Gastrocnemius medialis (tissue), 4 donors: ENCODE measurements at regions not wholly inside any gene's neighbourhood (a gene's known extent, or its start where the extent isn't known, plus 50 kb on each side); places are given as distances from the start of the nearest gene placed in this dataset.

Experiments
- ATAC-seq, 2 donors: fragments of 150-250 bp; one replicate each; pipeline ENCODE4 v1.9.1; 2016
- DNase-seq, 2 donors: peaks; one replicate each; pipeline ENCODE4 v3.0.0-alpha.2; 2019
- H3K27ac ChIP-seq, 4 donors: fragments of 200-600 bp; sonication (generic); 1 replicate in 1 of 4; 2 replicates in 3 of 4; pipeline ENCODE4 v1.5.1; 2016 to 2018; ENCODE audit warnings: mild to moderate bottlenecking in 2 of 4, moderate library complexity in 1 of 4
- H3K27me3 ChIP-seq, 3 donors: fragments of 200-600 bp; sonication (generic) in 2 of 3; 1 replicate in 1 of 3; 2 replicates in 2 of 3; pipeline versions ENCODE4 v1.5.1 to v1.6.0; 2016 to 2019; ENCODE audit warnings: mild to moderate bottlenecking in 1 of 3, moderate library complexity in 1 of 3
- H3K36me3 ChIP-seq, 2 donors: fragments of 200-600 bp; sonication (generic) in 1 of 2; one replicate each; pipeline ENCODE4 v1.5.1; 2017 to 2018
- H3K4me1 ChIP-seq, 2 donors: fragments of 200-600 bp; sonication (generic) in 1 of 2; one replicate each; pipeline ENCODE4 v1.5.1; 2016 to 2017; ENCODE audit warnings: mild to moderate bottlenecking in 2 of 2
- H3K4me3 ChIP-seq, 4 donors: fragments of 200-600 bp; sonication (generic) in 3 of 4; 1 replicate in 1 of 4; 2 replicates in 3 of 4; pipeline ENCODE4 v1.5.1; 2016 to 2019; ENCODE audit warnings: mild to moderate bottlenecking in 2 of 4
- H3K9me3 ChIP-seq, 3 donors: fragments of 200-600 bp; sonication (generic) in 2 of 3; 1 replicate in 1 of 3; 2 replicates in 2 of 3; pipeline ENCODE4 v1.5.1; 2016 to 2019
- POLR2A ChIP-seq, 2 donors: fragments of 450-650 bp; IDR thresholded peaks; one replicate each; pipeline ENCODE4 v1.6.1; 2017; ENCODE audit warnings: antibody characterized with exemption in 2 of 2, mild to moderate bottlenecking in 2 of 2, moderate library complexity in 2 of 2
- in situ Hi-C, 4 donors: fragments of 200-750 bp; cut with MboI; loops; one replicate each; pipeline versions ENCODE4 v1.15.0 to v1.8.0; 2017; ENCODE audit warnings: low sequenced_read_pairs in 4 of 4
- intact Hi-C: fragments of 100-400 bp; cut with DNase I; formaldehyde crosslinking; loops from one replicate; pipeline ENCODE4 v1.15.1; 2023; ENCODE audit warnings: low total_unique reads
- TF ChIP-seq, protein P1 (sequence below), 5 experiments: fragments of 450-650 bp in 3 of 5; fragments of 200-600 bp in 2 of 5; sonication (generic) in 2 of 5; IDR thresholded peaks in 4 of 5; conservative IDR thresholded peaks in 1 of 5; 1 replicate in 4 of 5; 2 replicates in 1 of 5; pipeline ENCODE4 v1.5.1; 2016 to 2019; ENCODE audit warnings: antibody characterized with exemption in 5 of 5, mild to moderate bottlenecking in 3 of 5, moderate library complexity in 3 of 5

DNA sequence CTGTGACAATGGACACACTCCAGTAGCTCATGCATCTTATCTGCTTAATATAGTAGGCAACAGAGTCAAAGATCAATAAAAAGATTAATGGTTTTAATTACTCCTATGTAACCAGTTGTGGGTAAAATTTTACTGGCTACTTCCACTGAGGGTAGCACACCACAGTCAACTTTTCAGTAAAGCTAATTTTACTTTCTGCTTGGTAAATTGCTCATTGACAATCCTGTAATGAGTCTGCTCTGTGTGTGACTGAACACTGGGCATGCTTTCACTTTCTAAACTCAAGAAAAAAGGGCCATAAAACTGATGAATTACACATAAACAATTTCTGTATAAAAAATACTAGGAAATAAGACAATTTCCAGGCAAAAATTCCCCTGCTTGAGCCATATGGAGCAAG lies 838.3 kb downstream of the VGLL3 start:
- intact Hi-C loops: no loop called here
- in situ Hi-C loops: no loop called here
- DNase-seq (no peak), ATAC-seq (no peak)
- no peaks in the 10 kb centered on the region for H3K27me3 ChIP-seq
- H3K4me1 ChIP-seq: no peaks in the 10 kb centered on the region
- H3K9me3 ChIP-seq: no peaks in the 10 kb centered on the region
- no peak for TF ChIP-seq POLR2A (IDR thresholded peaks at IDR 0.05)
- TF ChIP-seq, protein P1, sequence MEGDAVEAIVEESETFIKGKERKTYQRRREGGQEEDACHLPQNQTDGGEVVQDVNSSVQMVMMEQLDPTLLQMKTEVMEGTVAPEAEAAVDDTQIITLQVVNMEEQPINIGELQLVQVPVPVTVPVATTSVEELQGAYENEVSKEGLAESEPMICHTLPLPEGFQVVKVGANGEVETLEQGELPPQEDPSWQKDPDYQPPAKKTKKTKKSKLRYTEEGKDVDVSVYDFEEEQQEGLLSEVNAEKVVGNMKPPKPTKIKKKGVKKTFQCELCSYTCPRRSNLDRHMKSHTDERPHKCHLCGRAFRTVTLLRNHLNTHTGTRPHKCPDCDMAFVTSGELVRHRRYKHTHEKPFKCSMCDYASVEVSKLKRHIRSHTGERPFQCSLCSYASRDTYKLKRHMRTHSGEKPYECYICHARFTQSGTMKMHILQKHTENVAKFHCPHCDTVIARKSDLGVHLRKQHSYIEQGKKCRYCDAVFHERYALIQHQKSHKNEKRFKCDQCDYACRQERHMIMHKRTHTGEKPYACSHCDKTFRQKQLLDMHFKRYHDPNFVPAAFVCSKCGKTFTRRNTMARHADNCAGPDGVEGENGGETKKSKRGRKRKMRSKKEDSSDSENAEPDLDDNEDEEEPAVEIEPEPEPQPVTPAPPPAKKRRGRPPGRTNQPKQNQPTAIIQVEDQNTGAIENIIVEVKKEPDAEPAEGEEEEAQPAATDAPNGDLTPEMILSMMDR (IDR thresholded peaks at IDR 0.05 in 4 of 5, conservative IDR thresholded peaks at IDR 0.05 in 1 of 5): no peak
- H3K4me3 ChIP-seq: no peak overlapping the region
- H3K36me3 ChIP-seq: no peaks in the 10 kb centered on the region
- no peak overlapping the region for H3K27ac ChIP-seq

DNA sequence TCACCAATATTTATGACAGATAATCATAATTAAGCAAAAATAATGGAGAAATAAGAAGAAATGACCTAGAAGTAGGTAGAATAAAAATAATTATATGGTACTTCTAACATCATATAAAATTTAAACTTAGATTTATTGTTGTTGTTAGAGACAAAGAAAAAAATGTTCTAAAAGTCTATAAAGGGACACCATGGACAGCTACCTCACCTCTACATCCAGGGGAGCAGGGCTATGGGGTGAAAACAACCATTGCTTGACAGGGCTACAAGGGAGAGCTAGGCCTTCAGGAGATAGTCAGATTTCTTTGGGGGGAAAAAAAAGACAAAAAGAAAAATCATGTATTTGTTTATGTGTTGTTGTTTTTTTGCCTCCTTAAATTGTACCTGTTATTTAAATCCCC lies 841.9 kb downstream of the VGLL3 start:
- H3K36me3 ChIP-seq: no peaks in the 10 kb centered on the region
- H3K9me3 ChIP-seq: no peaks in the 10 kb centered on the region
- in situ Hi-C loops: no loop called here
- no peak overlapping the region for H3K27ac ChIP-seq
- DNase-seq (no peak), ATAC-seq (no peak)
- H3K27me3 ChIP-seq: no peaks in the 10 kb centered on the region
- H3K4me1 ChIP-seq: no peaks in the 10 kb centered on the region
- intact Hi-C loops: no loop called here
- H3K4me3 ChIP-seq: no peak overlapping the region
- TF ChIP-seq, protein P1 (IDR thresholded peaks at IDR 0.05 in 4 of 5, conservative IDR thresholded peaks at IDR 0.05 in 1 of 5): no peak
- no peak for TF ChIP-seq POLR2A (IDR thresholded peaks at IDR 0.05)

DNA sequence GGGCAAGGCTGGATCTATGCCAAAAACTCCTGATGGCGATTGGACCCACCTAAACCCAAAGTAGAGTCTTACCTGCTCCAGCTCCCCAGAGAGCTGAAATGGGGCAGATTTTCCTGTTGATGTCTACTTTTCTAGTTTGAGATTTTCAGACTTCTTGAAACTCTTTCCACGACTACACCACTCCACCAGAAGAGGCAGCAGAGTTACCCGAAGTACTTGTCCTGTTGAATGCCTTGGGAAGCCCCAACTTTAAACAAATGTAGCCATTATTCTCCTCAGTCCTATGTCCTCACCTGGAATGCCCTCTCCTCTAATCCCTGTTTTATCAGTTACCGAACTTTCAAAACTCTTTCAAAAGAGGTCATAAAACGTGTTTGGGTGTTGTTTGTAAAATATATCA lies 843.8 kb downstream of the VGLL3 start:
- Histone ChIP-seq H3K27ac (no peak overlapping the region), H3K9me3 (no peaks in the 10 kb centered on the region), H3K4me1 (no peaks in the 10 kb centered on the region), H3K36me3 (no peaks in the 10 kb centered on the region), H3K27me3 (no peaks in the 10 kb centered on the region), H3K4me3 (no peak overlapping the region)
- no peak for DNase-seq
- intact Hi-C loops: no loop called here
- ATAC-seq: no peak
- TF ChIP-seq POLR2A (IDR thresholded peaks at IDR 0.05): no peak
- TF ChIP-seq, protein P1 (IDR thresholded peaks at IDR 0.05 in 4 of 5, conservative IDR thresholded peaks at IDR 0.05 in 1 of 5): no peak
- in situ Hi-C loops: no loop called here

DNA sequence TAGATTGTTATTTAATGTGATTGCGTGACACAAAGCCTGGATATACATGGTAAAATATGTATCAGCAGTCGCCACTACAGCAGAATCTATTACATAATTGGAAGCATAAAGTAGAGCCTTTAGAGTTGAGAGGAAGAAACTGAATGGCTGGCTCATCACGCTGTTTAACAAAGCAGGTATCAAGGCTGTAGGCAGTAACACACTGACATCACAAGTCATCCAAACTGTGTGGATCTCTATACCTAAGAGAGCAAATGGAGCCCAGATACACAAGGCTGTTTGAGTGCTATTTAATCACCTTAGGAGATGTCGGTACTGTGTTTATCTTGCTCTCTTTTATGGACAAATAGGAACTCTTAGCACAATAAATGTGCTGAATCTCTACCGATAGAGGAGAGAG lies 864.4 kb downstream of the VGLL3 start:
- Histone ChIP-seq H3K4me1 (no peaks in the 10 kb centered on the region), H3K36me3 (no peaks in the 10 kb centered on the region), H3K27me3 (no peaks in the 10 kb centered on the region), H3K4me3 (no peak overlapping the region), H3K27ac (no peak overlapping the region), H3K9me3 (no peaks in the 10 kb centered on the region)
- no peak for DNase-seq
- in situ Hi-C loops: no loop called here
- no peak for ATAC-seq
- TF ChIP-seq POLR2A (IDR thresholded peaks at IDR 0.05): no peak
- TF ChIP-seq, protein P1 (IDR thresholded peaks at IDR 0.05 in 4 of 5, conservative IDR thresholded peaks at IDR 0.05 in 1 of 5): no peak
- intact Hi-C loops: no loop called here
